Suprapubic skin (tissue), 3 donors: ENCODE measurements at regions not wholly inside any gene's neighbourhood (a gene's known extent, or its start where the extent isn't known, plus 50 kb on each side); places are given as distances from the start of the nearest gene placed in this dataset.

Experiments used
- EP300 ChIP-seq: sonication (generic); formaldehyde crosslinking; IDR thresholded peaks from one replicate; pipeline ENCODE4 v1.6.1; 2017; ENCODE audit warnings: antibody characterized with exemption
- POLR2A ChIP-seq, 2 donors: fragments of 450-650 bp; IDR thresholded peaks; one replicate each; pipeline ENCODE4 v1.6.1; 2017; ENCODE audit warnings: antibody characterized with exemption in 2 of 2, mild to moderate bottlenecking in 2 of 2, moderate library complexity in 2 of 2
- TF ChIP-seq, protein P1 (sequence below), 2 donors: fragments of 200-600 bp in 1 of 2; fragments of 450-650 bp in 1 of 2; sonication (generic) in 1 of 2; IDR thresholded peaks; one replicate each; pipeline ENCODE4 v1.5.1; 2016 to 2019; ENCODE audit warnings: antibody characterized with exemption in 2 of 2, mild to moderate bottlenecking in 1 of 2, moderate library complexity in 1 of 2

DNA sequence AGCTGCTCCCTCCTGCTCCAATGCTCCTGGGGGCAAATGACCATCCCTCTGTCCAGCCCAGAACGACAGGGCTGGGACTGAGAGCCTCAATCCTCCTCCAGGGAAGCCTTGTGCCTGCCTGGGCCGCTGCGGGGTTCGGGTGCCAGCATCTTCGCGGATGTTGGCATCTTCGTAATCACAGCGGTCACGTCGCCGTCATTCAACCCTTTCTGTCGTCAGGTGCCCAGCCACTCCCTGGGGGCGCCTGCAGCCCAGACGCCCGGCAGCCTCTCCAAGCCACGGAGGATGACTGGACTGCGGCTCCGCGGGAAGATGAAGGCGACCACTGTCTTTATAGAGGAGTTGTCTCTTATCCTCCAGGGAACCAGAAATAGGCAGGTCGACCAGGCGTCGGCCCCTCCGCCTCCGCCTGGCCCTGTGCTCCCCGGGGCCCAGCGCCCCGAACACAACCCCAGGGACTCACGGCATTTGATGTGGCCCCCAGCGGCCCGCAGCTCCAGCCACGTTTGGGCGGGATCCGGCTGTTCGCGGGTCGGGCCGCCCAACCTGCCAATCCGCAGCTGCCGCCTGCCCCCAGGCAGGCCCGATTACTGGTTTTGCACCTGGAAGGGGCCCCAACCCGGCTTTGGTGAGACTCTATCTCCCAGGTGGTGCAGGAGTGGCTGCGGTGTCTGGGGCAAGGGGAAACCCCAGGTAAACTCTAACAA lies 113.9 kb downstream of the THNSL2 start:
- TF ChIP-seq POLR2A (IDR thresholded peaks at IDR 0.05): no peak
- TF ChIP-seq, protein P1, sequence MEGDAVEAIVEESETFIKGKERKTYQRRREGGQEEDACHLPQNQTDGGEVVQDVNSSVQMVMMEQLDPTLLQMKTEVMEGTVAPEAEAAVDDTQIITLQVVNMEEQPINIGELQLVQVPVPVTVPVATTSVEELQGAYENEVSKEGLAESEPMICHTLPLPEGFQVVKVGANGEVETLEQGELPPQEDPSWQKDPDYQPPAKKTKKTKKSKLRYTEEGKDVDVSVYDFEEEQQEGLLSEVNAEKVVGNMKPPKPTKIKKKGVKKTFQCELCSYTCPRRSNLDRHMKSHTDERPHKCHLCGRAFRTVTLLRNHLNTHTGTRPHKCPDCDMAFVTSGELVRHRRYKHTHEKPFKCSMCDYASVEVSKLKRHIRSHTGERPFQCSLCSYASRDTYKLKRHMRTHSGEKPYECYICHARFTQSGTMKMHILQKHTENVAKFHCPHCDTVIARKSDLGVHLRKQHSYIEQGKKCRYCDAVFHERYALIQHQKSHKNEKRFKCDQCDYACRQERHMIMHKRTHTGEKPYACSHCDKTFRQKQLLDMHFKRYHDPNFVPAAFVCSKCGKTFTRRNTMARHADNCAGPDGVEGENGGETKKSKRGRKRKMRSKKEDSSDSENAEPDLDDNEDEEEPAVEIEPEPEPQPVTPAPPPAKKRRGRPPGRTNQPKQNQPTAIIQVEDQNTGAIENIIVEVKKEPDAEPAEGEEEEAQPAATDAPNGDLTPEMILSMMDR (IDR thresholded peaks at IDR 0.05): no peak
- TF ChIP-seq EP300: no peak
